ENCODE measurements at regions not wholly inside any gene's neighbourhood (a gene's known extent, or its start where the extent isn't known, plus 50 kb on each side); places are given as distances from the start of the nearest gene placed in this dataset.
A peak's percentile ranks its signal among the peaks of the same experiment; 100 is the strongest.
"Not testable (repeated sequence)": the region's sequence is repeated elsewhere in the genome, so short reads cannot be mapped to it uniquely, and the experiment has no call there.

DNA sequence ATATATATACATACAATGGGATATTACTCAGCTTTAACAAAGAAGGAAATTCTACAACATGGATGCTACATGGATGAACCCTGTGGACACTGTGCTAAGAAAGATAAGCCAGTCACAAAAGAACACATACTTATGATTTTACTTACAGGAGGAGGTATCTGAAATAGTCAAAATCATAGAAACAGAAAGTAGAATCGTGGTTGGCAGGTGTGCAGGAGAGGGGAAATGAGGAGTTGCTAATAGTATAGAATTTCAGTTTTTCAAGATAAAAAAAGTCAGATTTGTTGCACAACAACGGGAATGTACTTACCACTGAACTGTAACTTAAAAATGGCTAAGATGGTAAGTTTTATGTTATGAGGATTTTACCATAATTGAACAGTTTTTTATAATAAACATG, 706.3 kb downstream of the TFAP2A start:
- DNase-seq (ENCODE audit: low spot score), result no peak

- DNase-seq (ENCODE audit: low spot score), result no peak
These were observed 709.9 kb downstream of the TFAP2A start for GRCh38 chr6:9704989-9705388.

DNA sequence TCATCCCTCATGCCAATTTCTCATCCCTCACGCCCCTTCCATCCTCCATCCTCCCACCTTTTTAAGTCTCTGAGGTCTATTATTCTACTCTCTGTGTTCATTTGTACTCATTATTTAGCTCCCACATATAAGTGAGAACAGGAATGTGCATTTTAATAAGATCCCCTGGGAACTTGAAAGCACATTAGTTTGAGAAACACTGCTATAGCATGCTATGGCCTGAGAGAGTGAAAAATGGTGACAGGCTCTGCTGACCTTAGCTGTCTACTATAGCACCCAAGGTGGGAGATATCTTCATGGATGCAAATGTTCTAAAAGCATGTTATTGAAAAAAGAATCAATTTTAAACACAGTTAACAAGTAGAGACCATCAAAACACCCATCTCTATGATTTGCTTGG, 712.0 kb downstream of the TFAP2A start:
- no peak for DNase-seq (ENCODE audit: low spot score)

DNA sequence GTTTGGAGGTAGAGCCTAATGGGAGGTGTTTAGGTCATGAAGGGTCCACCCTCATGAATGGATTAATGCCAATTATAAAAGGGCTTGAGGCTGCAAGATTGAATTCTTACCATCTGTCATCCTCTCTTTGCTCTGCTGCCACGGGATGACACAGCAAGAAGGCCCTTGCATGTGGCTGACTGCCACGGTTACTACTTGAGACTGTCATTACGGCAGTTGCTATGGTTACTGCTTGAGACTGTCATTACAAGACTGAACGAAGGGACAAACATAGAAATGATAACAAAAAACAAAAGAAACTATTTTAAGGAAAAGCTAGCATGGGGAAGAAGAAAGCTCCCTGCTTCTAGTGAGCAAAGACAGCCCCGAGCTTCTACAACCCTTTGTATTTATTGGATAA, 715.0 kb downstream of the TFAP2A start:
- DNase-seq (ENCODE audit: low spot score), result no peak

GRCh38 chr6:9697263-9697931, 717.5 kb downstream of the TFAP2A start:
- DNase-seq (ENCODE audit: low spot score), result no peak

DNA sequence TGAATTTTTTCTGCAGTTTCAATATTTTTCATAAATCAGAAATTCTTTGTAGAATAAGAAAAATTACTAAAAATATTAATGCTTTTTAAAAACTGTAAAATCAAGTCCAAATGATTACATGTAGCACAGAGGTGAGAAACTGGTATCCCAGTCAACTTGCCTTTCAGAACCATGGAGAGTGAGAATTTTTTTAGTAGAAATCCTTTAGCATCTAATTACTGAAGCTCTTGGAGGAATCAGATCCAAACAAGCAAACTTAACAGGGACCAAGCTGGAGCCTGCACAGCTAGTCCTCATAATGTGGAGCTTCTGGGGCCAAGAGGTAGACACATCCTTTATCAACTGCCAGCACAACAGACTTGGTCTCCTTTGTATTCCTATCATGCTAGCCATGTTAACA, 724.5 kb downstream of the TFAP2A start:
- no peak for DNase-seq (ENCODE audit: low spot score)

DNA sequence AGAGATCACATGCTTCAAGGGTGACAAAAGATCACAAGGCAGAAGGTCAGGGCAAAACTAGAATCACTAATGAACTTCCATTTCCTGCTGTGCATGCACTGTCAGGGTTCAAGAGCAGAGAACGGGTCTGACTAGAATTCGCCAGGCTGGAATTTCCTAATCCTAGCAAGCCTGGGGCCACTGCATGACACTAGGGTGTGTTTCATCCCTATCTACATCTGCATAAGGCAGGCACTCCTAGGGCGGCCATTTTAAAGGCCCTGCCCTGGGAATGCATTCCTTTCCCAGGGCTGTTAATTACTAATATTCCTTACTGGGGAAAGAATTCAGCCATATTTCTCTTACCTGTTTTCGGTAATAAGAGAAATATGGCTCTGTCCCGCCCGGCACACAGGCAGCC, 734.1 kb downstream of the TFAP2A start:
- DNase-seq (ENCODE audit: low spot score), result not testable (repeated sequence)

DNA sequence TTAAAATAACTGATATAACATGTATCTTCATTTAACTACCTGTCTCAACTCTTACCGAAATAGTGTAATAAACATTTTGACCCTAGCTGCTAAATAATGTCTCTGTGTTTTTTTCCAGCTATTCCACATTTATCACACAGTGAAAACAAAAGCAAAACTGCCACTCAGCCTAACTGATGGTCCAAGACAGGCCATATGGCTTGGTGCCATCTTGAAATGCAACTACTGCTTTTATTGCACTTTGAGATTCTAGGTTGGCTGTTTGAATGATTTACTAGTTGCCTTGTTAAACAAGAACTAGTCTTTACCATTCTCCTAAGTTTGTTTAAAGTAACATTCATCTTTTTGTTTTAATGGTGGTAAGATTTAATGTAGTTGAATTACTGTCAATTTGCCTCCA, 739.8 kb downstream of the TFAP2A start:
- no peak for DNase-seq (ENCODE audit: low spot score)

DNA sequence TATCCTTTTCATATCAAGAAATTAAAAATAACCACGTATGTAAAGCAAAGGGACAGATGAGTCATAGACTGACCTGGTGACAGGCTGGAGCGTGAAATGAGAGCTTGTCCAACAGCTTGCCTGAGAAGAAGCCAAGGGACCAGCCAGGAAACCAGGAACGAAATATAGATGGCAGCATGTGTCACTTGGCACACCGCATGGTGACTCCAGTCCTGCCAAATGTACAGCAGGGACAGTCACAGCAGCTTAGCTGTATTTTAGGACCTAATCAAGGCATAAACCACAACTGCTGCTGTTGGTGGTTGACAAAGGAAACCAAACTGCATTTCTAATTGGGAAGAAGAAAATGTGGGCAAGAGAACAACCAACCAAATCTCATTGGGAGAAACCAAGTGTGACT, 755.0 kb downstream of the TFAP2A start:
- DNase-seq (ENCODE audit: low spot score), result no peak

GRCh38 chr6:9657994-9658393, 756.9 kb downstream of the TFAP2A start:
- peak; percentile 55 for DNase-seq (ENCODE audit: low spot score)

- DNase-seq (ENCODE audit: low spot score), result peak; percentile 51
These were observed 767.3 kb downstream of the TFAP2A start for GRCh38 chr6:9647599-9647998.

DNA sequence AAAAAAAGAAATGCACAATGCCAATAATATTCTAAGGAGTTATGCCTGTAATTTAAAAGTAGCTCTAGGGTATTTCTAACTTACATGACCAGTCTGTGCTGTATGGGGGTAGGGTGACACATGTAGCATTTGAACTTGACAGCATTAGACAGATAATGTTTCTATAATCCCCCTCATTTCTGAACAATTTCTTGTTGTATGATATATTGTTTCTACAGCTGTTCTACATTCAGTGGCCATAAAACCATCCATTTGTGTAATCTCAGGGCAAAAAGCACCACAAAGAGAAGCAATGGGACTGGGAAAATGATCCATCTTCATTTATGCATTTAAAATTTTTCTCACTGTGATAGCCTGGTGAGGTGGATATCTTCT, 767.8 kb downstream of the TFAP2A start:
- no peak for DNase-seq (ENCODE audit: low spot score)

DNA sequence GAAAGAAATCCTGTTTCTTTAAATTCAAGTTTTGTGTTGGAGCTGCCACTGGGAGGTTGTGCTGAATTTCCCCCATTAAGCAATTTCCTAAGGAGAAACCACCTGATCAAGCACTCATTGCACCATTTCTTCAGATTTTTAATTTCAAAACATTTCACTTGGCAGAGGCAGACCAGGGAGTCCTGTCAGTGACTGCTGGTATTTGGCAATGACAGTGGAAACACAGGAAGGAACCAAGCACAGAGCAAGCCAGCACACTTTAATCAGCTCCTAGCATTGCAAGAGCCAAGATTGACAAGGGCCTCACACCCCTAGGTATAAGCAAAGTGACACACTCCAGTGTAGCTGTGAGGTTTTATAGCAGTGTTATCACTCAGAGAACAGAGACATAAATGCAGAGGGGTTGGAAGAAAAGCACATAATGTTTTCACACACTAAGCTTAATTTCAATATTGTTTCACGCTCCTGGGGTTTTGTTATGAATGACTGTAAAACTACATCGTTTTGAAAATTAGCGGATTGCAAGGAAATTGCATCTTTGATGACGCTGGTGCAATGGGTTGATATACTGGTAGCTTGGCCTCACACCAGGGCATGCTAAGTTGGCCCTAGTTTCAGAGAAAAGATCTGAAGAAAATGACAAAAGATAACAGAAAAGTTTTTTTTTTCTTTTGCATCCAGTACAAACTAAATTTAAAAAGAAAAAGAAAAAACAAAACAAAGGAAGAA, 768.4 kb downstream of the TFAP2A start:
- DNase-seq (ENCODE audit: low spot score), result peak; percentile 12

- no peak for DNase-seq (ENCODE audit: low spot score)
These were observed 776.0 kb downstream of the TFAP2A start for GRCh38 chr6:9638861-9639260.

- no peak for DNase-seq (ENCODE audit: low spot score)
These were observed 780.1 kb downstream of the TFAP2A start for GRCh38 chr6:9634776-9635175.

DNA sequence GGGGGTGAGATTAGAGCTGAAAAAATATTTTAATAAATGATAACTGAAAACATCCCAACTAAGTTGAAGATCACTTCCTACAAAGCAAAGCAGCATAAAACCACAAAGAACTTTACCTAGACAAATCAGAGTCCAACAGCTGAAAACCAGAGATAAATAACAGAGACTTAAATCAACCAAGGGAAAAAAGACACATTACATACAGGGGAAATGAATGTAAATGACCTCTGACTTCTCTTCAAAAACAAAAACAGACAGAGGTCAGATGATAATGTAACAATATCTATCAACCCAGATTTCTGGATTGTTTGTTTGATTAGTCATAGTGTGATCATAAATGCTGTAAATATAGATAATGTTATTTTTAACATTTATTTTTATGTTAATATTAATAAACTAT, 782.8 kb downstream of the TFAP2A start:
- DNase-seq (ENCODE audit: low spot score), result no peak

- DNase-seq (ENCODE audit: low spot score), result no peak
These were observed 786.1 kb downstream of the TFAP2A start for GRCh38 chr6:9628819-9629218.

- no peak for DNase-seq (ENCODE audit: low spot score)
These were observed 787.0 kb downstream of the TFAP2A start for GRCh38 chr6:9627916-9628315.

GRCh38 chr6:9623985-9624384, 790.9 kb downstream of the TFAP2A start:
- DNase-seq (ENCODE audit: low spot score), result peak; percentile 27

DNA sequence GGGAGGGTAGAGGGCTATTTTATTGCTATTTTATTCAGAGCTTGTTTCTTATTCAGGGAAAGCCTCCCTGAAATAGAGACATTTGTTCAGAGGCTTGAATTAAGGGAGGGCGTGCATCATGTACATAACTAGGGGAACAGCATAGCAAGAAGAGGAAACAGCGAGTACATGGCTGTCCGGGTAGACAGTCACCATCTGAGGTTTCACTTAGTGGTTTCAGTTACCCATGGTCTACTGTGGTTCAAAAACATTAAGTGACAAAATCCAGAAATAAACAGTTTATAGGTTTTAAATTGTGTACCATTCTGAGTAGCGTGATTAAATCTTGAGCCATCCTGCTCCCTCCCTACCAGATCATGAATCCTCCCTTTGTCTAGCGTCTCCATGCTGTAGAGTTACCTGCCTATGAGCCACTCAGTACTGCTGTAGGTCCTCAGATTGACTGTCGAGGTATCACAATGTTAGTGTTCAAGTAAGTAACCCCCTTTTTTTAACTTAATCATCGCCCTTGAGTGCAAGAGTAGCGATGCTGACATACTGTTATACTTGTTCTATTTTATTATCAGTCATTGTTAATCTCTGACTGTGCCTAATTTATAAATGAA, 791.5 kb downstream of the TFAP2A start:
- DNase-seq (ENCODE audit: low spot score), result no peak

DNA sequence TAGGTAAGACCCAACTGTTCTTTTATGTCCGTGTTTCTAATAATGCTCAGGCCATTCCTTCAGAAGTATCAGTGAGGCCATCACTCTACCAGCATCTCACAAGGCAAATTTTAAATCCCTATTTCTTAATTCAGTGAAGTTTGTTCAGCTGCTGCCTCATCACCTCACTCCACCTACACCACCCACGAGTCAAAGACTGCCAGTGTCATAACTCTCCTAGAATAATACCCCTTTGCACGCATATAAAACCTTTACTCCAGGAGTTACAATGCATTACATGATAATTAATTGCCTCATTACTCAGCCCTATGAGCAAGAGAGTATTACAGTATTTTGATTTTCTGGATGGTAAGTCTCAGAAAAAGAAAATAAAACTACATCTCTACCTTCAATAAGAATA, 793.6 kb downstream of the TFAP2A start:
- DNase-seq (ENCODE audit: low spot score), result no peak

DNA sequence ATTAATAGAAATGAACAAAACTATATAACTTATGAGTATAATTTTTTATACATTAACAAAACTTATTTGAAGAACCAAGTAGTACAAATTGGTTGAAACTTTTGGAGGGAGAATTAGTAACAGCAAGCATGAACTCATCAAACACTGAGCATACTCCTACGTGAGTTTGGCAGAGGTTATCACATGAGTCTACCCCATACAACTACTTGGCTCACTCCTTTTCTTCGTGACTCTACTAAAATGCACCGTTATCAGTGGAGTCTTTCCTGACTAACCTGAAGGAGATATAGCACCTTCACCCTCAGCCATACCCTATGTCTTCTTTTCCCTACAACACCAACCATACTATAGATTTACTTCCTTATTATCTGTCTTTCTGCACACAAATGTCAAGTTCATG, 794.2 kb downstream of the TFAP2A start:
- no peak for DNase-seq (ENCODE audit: low spot score)

GRCh38 chr6:9620263-9620662, 794.6 kb downstream of the TFAP2A start:
- peak; percentile 5 for DNase-seq (ENCODE audit: low spot score)

Measured in A172 (cell line).